ENCODE measurements at regions not wholly inside any gene's neighbourhood (a gene's known extent, or its start where the extent isn't known, plus 50 kb on each side); places are given as distances from the start of the nearest gene placed in this dataset.

GRCh38 chr10:81594991-81595390 lies 280.0 kb upstream of the NRG3 start:
- no TSS peak for BruUV-seq (replicated peaks)
- Histone ChIP-seq H3K9me3 (ENCODE audit: low read length) (peaks cover 88% of the 10 kb centered on the region), H4K20me1 (ENCODE audit: insufficient read depth, low read length) (no peaks in the 10 kb centered on the region), H3K27me3 (ENCODE audit: control insufficient read depth in 1 of 2, insufficient read depth in 2 of 2, low read length in 2 of 2) (no peaks in the 10 kb centered on the region), H3K4me2 (ENCODE audit: low read depth, low read length) (no peak overlapping the region), H3K4me1 (ENCODE audit: insufficient read depth, low read length) (no peaks in the 10 kb centered on the region), H3K27ac (ENCODE audit: extremely low read length, insufficient read depth, low read length) (no peak overlapping the region), H3K36me3 (replicated peaks in 1 of 2; ENCODE audit: control insufficient read depth in 1 of 2, insufficient read depth in 2 of 2, low read length in 2 of 2) (no peaks in the 10 kb centered on the region), H2AFZ (ENCODE audit: low read length) (no peak overlapping the region), H3K9ac (ENCODE audit: insufficient read depth, low read depth, low read length) (no peak overlapping the region), H3K79me2 (ENCODE audit: insufficient read depth, low read length) (no peaks in the 10 kb centered on the region), H3K4me3 (replicated peaks in 1 of 3; ENCODE audit: insufficient read depth in 1 of 3, low read depth in 2 of 3, low read length in 3 of 3) (no peak overlapping the region)
- intact Hi-C loops (cut with micrococcal nuclease; ENCODE audit: unreplicated experiment) (no loop called here), in situ Hi-C loops (cut with HindIII; ENCODE audit: extremely low pct_ligation_motif_present, low pct_unique_long_range_greater_than_20kb) (no loop called here)
- ChIA-PET POLR2A (no interaction called here), CTCF (ENCODE audit: low intra/inter-chr PET ratio, low total read pairs) (no interaction called here)
- ATAC-seq (no peak), DNase-seq (ENCODE audit: low spot score) (no peak), FAIRE-seq (no peak)
- WGBS (ENCODE audit: low lambda C conversion rate): 3% methylated on average over 1 of the region's 1 CpG
- TF ChIP-seq IRX3 (CRISPR knock-in tag; IDR thresholded peaks at IDR 0.05; ENCODE audit: borderline replicate concordance, low read depth) (no peak), ELK4 (CRISPR knock-in tag; IDR thresholded peaks at IDR 0.05; ENCODE audit: borderline replicate concordance) (no peak), ZBTB2 (CRISPR knock-in tag; IDR thresholded peaks at IDR 0.05; ENCODE audit: low read depth) (no peak), CREM (IDR thresholded peaks at IDR 0.05) (no peak), CREM (CRISPR knock-in tag; IDR thresholded peaks at IDR 0.05) (no peak), ZNF749 (CRISPR knock-in tag; IDR thresholded peaks at IDR 0.05; ENCODE audit: borderline replicate concordance) (no peak), ZNF280D (CRISPR knock-in tag; IDR thresholded peaks at IDR 0.05) (no peak), RAD51 (IDR thresholded peaks at IDR 0.05; ENCODE audit: borderline replicate concordance) (no peak), MED13 (CRISPR knock-in tag; IDR thresholded peaks at IDR 0.05) (no peak), ARNTL (CRISPR knock-in tag; IDR thresholded peaks at IDR 0.05) (no peak), MTA3 (CRISPR knock-in tag; IDR thresholded peaks at IDR 0.05) (no peak), ZNF740 (CRISPR knock-in tag; IDR thresholded peaks at IDR 0.05) (no peak), ZBTB43 (CRISPR knock-in tag; conservative IDR thresholded peaks at IDR 0.05) (no peak), SALL1 (CRISPR knock-in tag; IDR thresholded peaks at IDR 0.05) (no peak), SP2 (CRISPR knock-in tag; IDR thresholded peaks at IDR 0.05) (no peak), ZNF354B (CRISPR knock-in tag; IDR thresholded peaks at IDR 0.05) (no peak)

Measured in HepG2 (cell line).